ENCODE measurements at regions not wholly inside any gene's neighbourhood (a gene's known extent, or its start where the extent isn't known, plus 50 kb on each side); places are given as distances from the start of the nearest gene placed in this dataset.

DNA sequence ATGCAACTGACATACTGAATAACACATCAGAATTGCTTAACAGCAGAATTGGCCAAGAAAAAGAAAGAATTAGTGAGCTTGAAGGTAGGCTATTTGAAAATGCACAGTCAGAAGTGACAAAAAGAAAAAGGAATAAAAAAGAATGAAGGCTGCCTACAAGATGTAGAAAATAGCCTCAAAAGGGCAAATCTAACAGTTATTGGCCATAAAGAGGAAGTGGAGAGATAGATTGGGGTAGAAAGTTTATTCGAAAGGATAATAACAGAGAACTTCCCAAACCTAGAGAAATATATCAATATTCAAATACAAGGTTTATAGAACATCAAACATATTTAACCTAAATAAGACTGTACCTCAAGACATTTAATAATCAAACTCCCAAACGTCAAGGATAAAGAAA lies 67.5 kb downstream of the ATP6V1G3 start:
- intact Hi-C loops (cut with DNase I), result no loop called here
- DNase-seq (no peak), ATAC-seq (no peak)
- TF ChIP-seq, protein P1, sequence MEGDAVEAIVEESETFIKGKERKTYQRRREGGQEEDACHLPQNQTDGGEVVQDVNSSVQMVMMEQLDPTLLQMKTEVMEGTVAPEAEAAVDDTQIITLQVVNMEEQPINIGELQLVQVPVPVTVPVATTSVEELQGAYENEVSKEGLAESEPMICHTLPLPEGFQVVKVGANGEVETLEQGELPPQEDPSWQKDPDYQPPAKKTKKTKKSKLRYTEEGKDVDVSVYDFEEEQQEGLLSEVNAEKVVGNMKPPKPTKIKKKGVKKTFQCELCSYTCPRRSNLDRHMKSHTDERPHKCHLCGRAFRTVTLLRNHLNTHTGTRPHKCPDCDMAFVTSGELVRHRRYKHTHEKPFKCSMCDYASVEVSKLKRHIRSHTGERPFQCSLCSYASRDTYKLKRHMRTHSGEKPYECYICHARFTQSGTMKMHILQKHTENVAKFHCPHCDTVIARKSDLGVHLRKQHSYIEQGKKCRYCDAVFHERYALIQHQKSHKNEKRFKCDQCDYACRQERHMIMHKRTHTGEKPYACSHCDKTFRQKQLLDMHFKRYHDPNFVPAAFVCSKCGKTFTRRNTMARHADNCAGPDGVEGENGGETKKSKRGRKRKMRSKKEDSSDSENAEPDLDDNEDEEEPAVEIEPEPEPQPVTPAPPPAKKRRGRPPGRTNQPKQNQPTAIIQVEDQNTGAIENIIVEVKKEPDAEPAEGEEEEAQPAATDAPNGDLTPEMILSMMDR (IDR thresholded peaks at IDR 0.05), result no peak
- TF ChIP-seq POLR2A (IDR thresholded peaks at IDR 0.05), result no peak
- no peak overlapping the region for H3K4me3 ChIP-seq
- no peaks in the 10 kb centered on the region for H3K4me1 ChIP-seq
- no peaks in the 10 kb centered on the region for H3K36me3 ChIP-seq
- 75% methylated on average over 2 of the region's 2 CpGs for WGBS (ENCODE audit: insufficient coverage, low coverage, low lambda C conversion rate, missing lambda C conversion rate)
- H3K9me3 ChIP-seq, result no peaks in the 10 kb centered on the region
- H3K27ac ChIP-seq, result no peak overlapping the region
- H3K27me3 ChIP-seq, result no peaks in the 10 kb centered on the region

DNA sequence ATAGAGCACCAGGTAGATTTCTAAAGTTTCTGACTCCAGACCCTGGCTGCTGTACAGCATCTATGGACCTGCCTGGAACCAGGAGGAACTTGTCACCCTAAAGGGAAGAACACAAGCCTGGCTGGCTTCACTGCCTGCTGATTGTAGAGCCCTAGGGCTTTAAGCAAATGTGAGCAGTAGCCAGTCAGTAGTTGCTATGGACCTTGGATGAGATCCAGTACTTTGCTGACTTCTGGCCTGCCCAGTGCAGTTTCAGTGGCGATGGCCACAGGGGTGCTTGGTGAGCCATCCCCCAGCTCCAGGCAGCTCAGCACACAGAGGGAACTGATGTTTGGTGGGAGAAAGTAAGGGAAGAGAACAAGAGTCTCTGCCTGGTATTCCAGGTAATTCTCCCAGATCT lies 68.4 kb downstream of the ATP6V1G3 start:
- no peak for TF ChIP-seq POLR2A (IDR thresholded peaks at IDR 0.05)
- TF ChIP-seq, protein P1 (IDR thresholded peaks at IDR 0.05), result no peak
- no peak for DNase-seq
- intact Hi-C loops (cut with DNase I), result no loop called here
- Histone ChIP-seq H3K4me1 (no peaks in the 10 kb centered on the region), H3K27ac (no peak overlapping the region), H3K4me3 (no peak overlapping the region), H3K36me3 (no peaks in the 10 kb centered on the region), H3K9me3 (no peaks in the 10 kb centered on the region), H3K27me3 (no peaks in the 10 kb centered on the region)
- no peak for ATAC-seq
- 33% methylated on average over 1 of the region's 1 CpG for WGBS (ENCODE audit: insufficient coverage, low coverage, low lambda C conversion rate, missing lambda C conversion rate)

DNA sequence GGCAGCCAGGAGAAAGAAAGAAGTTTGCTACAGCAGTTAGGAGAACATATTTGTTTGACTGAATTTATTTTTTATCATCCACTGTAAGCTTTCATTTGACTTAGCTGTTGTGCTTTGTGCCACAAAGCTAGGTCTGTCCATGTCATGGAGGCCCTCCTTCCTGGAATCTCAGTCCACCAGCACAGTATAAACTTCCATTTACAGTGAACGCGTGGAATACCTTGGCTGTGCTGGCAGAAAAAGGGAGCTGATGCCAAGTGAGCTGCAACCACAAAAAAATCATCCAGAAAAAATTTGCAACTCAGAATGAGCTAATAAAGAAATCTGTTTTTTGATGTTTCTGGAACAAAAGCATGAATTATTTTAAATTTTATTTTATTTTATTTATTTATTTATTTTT lies 72.6 kb downstream of the ATP6V1G3 start:
- H3K4me1 ChIP-seq, result no peaks in the 10 kb centered on the region
- H3K36me3 ChIP-seq, result no peaks in the 10 kb centered on the region
- no peaks in the 10 kb centered on the region for H3K9me3 ChIP-seq
- no peak overlapping the region for H3K27ac ChIP-seq
- DNase-seq, result no peak
- WGBS (ENCODE audit: insufficient coverage, low coverage, low lambda C conversion rate, missing lambda C conversion rate), result 100% methylated on average over 2 of the region's 2 CpGs
- TF ChIP-seq, protein P1 (IDR thresholded peaks at IDR 0.05), result no peak
- TF ChIP-seq POLR2A (IDR thresholded peaks at IDR 0.05), result no peak
- no peak for ATAC-seq
- H3K4me3 ChIP-seq, result no peak overlapping the region
- intact Hi-C loops (cut with DNase I), result no loop called here
- H3K27me3 ChIP-seq, result no peaks in the 10 kb centered on the region

DNA sequence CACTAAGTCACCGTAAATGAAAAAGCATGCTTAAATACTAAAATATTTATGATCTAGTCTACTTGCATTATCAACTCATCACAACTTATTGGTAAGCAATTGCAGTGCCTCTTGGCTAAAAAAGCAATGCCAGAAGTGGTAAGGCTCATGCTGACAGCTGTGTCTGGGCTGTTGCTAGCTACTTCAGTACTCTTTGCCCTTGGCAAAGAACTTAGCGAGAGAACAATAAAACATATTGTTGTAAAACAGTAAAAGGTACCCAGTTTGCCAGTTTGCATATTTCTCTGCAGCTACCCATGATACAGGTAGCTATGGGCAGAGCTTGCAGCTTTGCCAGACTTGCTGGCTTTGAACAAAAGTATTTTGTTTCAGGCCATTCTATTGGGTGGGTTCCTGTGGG lies 73.1 kb downstream of the ATP6V1G3 start:
- Histone ChIP-seq H3K27ac (no peak overlapping the region), H3K9me3 (no peaks in the 10 kb centered on the region), H3K36me3 (no peaks in the 10 kb centered on the region), H3K27me3 (no peaks in the 10 kb centered on the region), H3K4me1 (no peaks in the 10 kb centered on the region), H3K4me3 (no peak overlapping the region)
- no peak for DNase-seq
- intact Hi-C loops (cut with DNase I), result no loop called here
- WGBS (ENCODE audit: insufficient coverage, low coverage, low lambda C conversion rate, missing lambda C conversion rate), result 79% methylated on average over 2 of the region's 2 CpGs
- TF ChIP-seq POLR2A (IDR thresholded peaks at IDR 0.05), result no peak
- TF ChIP-seq, protein P1 (IDR thresholded peaks at IDR 0.05), result no peak
- no peak for ATAC-seq
